HT1080 (cell line): ENCODE measurements at regions not wholly inside any gene's neighbourhood (a gene's known extent, or its start where the extent isn't known, plus 50 kb on each side); places are given as distances from the start of the nearest gene placed in this dataset.

ENCODE experiments used
- DNase-seq: peaks from one replicate; pipeline ENCODE4 v3.0.0-alpha.2; 2015; ENCODE audit warnings: low read depth

DNA sequence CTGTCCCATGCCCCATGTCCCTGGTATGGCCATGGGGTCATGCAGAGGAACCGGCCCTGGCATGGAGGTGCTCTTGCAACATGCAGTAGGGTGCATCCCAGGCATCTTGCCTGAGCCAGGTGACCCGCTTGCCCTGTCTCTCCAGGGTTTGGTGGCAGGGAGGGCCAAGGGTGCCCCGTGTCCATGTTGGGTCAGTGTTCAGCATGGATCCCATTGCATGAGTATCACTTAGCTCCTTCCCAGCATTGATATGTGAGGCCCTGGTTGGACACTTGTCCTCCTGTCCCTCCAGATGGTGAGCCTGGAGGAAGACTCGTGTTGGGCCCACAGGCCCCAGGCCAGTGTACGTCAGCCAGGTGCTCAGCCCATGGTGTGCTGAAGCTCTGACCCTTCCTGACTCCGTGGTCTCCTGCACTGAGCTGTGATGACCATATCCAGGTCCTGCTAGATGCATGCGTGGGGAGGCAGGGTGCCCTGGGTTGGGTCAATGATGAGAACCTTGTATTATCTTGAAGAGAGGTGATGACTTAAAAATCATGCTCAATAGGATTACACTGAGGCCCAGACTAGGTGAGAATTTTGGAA lies 205.0 kb downstream of the UBE3A start:
- no peak for DNase-seq

DNA sequence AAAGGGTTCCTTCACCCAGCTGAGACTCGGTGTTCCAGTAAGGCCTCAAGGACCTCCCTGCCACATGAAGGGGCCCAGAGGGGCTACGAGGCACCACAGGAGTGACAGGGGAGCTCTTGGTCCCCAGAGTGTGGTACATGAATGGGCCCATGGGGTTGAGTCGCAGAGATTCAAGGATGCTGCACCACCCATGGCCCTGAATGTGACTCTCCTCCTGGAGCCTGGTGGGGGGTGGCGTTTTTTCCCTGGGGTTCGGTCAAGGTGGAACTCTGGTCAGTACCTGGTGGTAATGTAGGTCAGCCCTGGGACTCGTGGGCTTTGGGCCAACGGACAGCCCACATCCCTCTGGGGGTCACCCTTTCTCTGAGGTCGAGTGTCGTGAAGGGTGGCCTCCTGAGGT lies 204.0 kb downstream of the UBE3A start:
- no peak for DNase-seq

DNA sequence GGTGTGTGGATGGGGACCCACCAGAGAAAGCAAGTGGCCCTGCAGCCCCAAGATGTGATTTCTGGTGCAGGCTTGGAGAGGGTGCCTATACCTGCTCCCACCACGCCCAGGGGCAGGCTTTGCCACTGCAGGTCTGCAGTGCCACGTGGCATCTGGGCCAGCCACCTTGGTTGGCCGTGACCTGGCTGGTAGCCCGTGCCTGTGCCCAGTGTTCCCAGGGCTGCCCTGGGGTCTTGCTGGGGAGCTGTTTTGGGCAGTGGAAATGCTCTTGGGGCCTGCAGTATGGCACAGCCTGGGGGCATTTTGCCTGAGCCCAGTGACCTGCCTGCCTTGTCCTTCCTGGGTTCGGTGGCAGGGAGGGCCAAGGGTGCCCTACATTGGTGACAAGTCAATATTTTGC lies 203.4 kb downstream of the UBE3A start:
- no peak for DNase-seq

DNA sequence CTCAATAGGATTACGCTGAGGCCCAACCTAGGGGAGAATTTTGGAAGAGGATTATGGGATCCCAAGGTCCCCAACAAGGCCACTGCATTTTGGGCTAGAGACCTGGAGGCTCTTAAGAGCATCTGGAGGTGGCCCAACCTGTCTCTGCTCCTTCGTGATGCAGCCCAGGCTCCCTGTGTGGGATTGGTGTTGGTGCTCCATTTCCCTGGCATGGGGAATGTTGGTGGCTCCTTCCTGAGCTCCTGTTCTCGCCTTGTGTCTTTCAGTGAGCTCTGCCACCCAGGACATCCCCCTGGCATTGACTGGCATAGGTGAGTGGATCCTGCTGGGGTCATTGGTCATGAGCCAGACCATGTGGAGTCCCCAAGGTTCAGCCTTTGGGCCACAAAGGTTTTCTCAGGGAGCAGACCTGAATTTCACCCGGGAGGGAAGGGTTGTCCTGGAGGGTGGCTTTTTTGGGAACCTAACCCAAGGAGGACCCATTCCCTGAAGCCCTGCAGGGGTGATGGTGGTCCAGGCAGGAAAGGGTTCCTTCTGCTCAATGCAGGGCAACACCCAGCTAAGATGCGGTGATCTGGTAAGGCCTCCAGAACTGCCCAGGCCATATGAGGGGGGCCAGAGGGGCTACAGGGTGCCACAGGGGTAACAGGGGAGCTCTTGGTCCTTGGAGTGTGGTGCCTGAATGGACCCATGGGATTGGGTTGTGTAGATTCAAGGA lies 202.5 kb downstream of the UBE3A start:
- no peak for DNase-seq

DNA sequence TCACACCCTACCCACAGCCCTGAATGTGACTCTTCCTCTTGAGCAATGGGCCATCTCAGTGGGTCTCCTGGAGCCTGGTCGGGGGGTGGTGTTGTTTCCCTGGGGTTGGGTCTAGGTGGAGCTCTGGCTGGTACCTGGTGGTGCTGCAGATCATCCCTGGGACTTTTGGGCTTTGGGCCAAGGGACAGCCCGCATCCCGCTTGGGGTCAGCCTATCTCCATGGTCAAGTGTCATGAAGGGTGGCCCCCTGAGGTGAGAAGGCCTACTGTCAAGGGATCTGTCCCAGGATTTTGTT lies 202.0 kb downstream of the UBE3A start:
- DNase-seq, result no peak

DNA sequence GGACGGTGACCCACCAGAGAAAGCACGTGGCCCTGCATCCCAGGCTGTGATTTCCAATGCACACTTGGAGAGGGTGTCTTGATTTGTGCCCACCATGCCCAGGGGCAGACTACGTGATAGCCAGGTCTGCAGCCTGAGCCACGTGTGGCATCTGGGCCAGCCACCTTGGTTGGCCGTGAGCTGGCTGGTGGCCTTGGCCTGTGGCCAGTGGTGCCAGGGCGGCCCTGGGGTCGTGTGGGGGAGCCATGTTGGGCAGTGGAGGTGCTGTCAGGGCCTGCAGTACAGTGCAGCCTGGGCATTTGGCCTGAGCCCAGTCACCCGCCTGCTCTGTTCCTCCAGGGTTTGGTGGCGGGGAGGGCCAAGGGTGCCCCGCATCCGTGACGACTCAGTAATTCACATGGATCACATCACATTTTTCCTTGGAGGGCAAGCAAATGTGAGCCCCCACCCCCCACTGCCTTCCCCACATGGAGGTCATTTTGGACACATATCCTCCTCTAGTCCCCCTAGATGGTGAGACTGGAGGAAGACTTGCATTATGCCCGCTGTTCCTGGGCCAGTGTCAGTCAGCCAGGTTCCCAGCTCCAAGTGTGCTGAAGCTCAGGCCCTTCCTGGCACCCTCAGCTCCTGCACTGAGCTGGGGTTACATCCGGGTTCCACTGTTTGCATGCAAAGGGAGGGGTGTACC lies 201.4 kb downstream of the UBE3A start:
- DNase-seq, result no peak

DNA sequence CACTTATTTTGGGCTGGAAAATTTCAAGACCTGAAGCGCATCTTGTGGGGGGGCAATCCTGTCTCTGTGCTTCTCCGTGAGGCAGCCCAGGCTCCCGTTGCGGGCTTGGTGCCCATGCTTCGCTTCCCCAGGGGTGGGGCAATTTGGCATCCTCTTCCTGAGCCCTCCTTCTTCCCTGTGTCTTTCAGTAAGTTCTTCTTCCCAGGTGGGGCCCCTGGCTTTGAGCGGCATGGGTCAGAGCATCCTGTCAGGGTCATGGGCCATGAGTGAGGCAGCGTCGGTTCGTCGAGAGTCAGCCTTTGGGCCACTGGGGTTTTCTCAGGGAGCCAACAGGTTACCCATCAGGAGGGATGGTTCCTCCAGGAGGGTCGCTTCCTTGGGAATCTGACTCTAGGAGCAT lies 200.7 kb downstream of the UBE3A start:
- no peak for DNase-seq

DNA sequence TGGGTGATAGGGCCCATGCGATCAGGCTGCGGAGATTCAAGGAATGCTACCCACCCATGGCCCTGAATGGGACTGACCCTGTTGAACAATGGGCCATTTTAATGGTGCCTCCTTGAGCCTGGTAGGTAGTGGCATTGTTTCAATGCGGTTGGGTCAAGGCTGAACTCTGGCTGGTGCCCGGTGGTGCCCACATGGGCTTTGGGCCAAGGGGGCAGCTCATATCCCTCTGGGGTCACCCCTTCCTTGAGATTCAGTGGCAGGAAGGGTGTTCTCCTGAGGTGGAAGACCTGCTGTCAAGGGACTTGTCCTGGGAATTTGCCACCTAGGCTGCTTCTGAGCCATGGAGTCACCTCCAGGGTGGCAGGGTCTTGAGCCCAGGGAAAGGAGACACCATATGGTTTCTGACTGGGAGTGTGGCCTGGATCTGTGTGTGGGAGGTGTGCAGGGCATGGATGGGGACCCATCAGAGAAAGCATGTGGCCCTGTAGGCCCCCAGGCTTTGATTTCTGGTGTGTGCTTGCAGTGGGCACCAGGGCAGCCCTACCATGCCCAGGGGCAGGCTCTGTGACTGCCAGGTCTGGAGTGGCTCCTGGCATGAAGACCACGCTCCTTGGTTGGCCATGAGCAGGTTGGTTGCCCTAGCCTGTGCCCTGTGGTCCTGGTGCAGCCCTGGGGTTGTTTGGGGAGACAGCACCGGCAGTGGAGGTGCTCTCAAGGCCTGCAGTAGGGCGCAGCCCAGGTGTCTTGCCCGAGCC lies 199.9 kb downstream of the UBE3A start:
- no peak for DNase-seq

DNA sequence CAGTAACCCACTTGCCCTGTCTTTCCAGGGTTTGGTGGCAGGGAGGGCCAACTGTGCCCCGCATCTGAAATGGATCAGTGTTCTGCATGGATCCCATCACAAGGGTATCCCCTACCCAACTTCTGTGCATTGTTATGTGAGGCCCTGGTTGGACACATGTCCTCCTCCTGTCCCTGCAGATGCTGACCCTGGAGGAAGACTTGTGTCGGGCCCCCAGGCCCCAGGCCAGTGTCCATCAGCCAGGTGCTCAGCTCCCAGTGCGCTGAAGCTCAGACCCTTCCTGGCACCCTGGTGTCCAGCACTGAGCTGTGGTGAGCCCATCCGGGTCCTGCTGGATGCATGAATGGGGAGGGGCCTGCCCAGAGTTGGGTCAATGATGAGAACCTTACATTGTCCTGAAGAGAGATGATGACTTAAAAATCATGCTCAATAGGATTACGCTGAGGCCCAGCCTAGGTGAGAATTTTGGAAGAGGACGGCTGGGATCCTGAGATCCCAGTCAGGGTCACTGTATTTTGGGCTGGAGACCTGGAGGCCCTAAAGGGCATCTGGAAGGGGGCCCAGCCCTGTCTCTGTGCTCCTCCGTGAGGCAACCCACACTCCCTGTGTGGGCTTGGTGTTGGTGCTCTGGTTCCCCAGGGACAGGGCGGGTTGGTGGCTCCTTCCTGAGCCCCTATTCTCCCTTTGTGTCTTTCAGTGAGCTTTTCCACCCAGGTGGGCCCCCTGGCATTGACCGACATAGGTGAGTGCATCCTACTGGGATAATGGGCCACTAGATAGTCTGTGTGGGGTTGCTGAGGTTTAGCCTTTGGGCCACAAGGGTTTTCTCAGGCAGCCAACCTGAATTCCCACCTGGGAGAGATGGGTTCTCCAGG lies 199.1 kb downstream of the UBE3A start:
- no peak for DNase-seq

DNA sequence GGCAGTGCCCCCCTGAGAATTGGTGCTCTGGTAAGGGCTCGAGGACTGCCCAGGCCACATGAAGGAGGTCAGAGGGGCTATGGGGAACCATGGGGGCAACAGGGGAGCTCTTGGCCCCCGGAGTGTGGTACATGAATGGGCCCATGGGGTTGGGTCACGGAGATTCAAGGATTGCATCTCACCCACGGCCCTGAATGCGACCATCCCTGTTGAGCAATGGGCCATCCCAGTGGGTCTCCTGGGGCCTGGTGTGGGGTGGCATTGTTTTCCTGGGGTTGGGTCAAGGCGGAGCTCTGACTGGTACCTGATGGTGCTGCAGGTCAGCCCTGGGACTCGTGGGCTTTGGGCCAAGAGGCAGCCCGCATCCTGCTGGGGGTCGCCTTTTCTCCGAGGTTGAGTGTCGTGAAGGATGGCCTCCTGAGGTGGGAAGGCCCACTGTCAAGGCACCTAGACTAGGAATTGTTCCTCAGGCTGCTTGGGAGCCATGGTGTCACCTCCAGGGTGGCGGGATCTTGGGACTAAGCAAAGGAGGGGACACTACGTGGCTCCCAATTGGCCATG lies 198.3 kb downstream of the UBE3A start:
- no peak for DNase-seq

DNA sequence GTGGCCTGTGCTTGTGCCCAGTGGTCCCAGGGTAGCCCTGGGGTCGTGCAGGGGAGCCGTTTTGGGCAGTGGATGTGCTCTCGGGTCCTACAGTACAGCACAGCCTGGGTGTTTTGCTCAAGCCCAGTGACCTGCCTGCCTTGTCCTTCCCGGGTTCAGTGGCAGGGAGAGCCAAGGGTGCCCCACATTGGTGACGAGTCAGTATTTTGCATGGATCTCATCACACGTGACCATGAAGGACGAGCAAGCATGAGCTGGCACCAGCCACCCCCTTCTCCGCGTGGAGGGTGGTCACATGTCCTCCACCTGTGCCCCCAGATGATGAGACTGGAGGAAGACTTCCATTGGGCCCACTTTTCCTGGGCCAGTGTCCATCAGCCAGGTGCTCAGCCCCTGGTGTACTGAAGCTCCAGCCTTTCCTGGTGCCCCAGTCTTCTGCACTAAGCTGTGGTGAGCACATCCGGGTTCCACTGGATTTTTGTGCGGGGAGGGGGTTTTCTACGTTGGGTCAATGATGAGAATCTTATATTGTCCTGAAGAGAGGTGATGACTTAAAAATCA lies 197.5 kb downstream of the UBE3A start:
- DNase-seq, result no peak

DNA sequence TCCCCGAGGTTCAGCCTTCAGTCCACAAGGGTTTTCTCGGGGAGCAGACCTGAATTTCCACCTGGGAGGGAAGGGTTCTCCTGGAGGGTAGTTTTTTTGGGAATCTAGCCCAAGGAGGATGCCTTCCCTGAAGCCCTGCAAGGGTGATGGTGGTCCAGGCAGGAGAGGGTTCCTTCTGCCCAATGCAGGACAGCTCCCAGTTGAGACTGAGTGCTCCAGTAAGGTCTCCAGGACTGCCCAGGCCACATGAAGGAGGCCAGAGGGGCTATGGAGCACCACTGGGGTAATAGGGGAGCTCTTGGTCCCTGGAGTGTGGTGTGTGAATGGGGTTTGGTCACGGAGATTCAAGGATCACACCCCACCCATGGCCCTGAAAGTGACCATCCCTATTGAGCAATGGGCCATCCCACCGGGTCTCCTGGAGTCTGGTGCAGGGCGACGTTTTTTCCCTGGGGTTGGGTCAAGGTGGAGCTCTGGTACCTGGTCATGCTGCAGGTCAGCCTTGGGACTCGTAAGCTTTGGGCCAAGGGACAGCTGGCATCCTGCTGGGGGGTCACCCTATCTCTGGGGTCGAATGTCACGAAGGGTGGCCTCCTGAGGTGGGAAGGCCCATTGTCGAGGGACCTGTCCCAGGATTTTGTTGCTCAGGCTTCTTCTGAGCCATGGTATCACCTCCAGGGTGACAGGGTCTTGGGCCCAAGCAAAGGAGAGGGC lies 196.5 kb downstream of the UBE3A start:
- DNase-seq, result no peak

DNA sequence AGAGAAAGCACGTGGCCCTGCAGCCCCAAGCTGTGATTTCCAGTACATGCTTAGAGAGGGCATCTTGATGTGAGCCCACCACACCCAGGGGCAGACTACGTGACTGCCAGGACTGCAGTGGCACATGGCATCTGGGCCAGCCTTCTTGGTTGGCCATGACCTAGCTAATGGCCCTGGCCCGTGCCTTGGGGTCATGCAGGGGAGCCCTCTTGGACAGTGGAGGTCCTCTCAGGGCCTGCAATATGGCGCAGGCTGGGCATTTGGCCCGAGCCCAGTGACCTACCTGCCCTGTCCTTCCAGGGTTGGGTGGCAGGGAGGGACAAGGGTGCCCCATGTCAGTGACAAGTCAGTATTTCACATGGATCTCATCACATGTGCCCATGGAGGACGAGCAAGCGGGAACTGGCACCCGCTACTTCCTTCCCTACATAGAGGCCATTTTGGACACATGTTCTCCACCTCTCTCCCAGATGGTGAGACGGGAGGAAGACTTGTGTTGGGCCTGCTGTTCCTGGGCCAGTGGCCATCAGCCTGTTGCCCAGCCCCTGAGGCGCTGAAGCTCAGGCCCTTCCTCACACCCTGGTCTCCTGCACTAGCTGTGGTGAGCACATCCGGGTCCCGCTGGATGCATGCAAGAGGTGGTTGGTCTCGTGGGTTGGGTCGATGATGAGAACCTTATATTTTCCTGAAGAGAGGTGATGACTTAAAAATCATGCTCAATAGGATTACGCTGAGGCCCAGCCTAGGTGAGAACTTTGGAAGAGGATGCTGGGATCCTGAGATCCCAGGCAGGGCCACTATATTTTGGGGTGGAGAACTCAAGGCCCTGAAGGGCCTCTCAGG lies 195.6 kb downstream of the UBE3A start:
- no peak for DNase-seq

DNA sequence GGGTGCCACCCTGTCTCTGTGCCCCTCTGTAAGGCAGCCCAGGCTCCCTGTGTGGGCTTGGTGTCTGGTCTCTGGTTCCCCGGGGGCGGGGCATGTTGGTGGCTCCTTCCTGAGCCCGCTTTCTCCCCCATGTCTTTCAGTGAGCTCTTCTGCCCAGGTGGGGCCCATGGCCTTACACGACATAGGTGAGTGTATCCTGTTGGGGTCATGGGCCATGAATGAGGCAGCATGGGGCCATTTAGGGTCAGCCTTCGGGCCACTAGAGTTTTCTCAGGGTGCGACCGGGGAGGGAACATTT lies 195.1 kb downstream of the UBE3A start:
- DNase-seq, result no peak

DNA sequence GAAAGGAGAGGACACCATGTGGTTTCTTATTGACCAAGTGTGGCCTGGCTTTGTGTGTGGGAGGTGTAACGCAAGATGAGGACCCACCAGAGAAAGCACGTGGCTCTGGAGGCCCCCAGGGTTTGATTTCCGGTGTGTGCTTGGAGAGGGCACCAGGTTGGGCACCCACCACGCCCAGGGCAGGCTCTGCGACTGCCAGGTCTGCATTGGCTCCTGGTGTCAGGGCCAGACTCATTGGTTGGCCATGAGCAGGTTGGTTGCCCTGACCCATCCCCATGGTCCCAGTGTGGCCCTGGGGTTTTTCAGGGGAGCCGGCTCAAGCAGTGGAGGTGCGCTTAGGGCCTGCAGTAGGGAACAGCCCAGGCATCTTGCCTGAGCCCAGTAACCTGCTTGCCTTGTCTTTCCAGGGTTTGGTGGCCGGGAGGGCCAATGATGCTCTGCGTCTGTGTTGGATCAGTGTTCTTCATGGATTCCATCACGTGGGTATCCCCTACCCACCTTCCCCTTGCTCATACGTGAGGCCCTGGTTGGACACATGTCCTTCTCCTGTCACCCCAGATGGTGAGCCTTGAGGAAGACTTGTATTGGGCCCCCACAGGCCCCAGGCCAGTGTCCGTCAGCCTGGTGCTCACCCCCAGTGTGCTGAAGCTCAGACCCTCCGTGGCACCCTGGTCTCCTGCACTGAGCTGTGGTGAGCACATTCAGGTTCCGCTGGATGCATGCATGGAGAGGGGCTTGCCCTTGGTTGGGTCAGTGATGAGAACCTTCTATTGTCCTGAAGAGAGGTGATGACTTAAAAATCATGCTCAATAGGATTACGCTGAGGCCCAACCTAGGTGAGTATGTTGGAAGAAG lies 193.9 kb downstream of the UBE3A start:
- DNase-seq, result no peak

DNA sequence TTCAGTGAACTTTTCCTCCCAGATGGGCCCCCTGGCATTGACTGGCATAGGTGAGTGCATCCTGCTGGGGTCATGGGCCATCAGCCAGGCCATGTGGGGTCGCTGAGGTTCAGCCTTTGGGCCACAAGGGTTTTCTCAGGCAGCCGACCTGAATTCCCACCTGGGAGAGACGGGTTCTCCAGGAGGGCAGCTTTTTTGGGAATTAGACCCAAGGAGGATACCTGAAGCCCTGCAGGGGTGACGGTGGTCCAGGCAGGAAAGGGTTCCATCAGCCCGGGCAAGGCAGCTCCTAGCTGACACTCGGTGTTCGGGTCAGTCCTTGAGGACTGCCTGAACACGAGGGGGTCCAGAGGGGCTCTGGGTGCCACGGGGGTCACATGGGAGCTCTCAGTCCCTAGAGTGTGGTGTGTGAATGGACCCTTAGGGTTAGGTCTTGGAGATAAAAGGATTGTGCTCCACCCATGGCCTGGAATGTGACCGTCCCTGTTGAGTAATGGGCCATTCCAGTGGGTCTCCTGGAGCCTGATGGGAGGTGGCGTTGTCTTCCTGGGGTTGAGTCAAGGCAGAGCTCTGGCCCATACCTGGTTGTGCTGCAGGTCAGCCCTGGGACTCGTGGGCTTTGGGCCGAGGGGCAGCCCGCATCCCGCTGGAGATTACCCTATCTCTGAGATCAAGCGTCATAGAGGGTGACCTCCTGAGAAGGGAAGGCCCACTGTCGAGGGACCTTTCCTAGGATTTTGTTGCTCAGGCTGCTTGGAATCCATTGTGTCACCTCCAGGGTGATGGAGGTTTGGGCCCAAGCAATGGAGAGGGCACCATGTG lies 192.8 kb downstream of the UBE3A start:
- no peak for DNase-seq

DNA sequence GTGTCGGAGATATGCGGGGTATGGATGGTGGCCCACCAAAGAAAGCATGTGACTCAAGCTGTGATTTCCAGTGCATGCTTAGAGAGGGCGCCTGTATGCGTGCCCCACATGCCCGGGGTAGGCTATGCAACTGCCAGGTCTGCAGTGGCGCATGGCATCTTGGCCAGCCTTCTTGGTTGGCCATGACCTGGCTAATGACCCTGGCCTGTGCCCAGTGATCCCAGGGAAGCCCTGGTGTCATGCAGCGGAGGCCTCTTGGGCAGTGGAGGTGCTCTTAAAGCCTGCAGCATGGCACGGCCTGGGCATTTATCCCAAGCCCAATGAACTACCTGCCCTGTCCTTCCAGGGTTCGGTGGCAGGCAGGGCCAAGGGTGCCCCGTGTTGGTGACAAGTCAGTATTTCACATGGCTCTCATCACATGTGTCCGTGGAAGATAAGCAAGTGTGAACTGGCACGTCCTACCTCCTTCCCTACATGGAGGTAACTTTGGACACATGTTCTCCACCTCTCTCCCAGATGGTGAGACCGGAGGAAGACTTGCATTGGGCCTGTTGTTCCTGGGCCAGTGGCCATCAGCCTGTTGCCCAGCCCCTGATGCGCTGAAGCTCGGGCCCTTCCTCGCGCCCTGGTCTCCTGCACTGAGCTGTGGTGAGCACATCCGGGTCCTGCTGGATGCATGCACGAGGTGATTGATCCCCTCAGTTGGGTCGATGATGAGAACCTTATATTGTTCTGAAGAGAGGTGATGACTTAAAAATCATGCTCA lies 192.0 kb downstream of the UBE3A start:
- no peak for DNase-seq
